ENCODE measurements at regions not wholly inside any gene's neighbourhood (a gene's known extent, or its start where the extent isn't known, plus 50 kb on each side); places are given as distances from the start of the nearest gene placed in this dataset.
"Not testable (repeated sequence)": the region's sequence is repeated elsewhere in the genome, so short reads cannot be mapped to it uniquely, and the experiment has no call there.

DNA sequence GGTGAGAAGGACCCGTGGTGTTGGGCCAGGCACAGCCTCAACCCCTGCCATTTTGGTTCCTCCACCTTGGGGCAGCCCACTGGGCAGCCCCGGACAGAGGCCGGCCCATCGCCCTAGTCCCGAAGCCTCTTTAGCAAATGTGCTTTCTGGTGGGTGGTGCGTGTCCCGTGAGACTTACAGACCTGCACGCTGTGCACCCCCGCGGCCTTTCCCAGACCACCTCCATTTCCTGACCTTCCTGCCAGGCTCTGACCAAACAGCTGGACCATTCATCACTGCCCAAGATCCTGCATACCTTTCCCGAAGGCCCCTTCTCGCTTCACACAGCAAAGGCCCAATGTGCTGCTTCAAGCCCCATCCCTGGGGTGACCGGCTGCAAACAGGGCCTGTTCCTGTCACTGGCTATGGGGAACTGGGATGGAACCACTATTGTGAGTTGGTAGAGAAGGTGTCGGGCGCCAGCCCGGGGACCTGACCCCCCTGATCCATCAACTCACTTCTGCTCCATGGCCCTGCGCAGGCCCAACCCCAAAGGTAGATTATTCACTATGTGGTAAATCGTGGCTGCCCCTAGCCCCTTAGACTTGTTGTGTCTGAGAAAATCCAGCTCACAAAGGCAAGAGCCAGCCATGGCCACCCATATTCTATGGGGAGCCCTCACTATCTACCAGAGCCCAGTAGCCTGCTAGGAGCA, 341.0 kb downstream of the EIPR1 start:
- DNase-seq (ENCODE audit: low read depth): no peak

- no peak for DNase-seq (ENCODE audit: low read depth)
These were observed 342.1 kb downstream of the EIPR1 start for GRCh38 chr2:3035385-3036050.

- DNase-seq (ENCODE audit: low read depth): no peak
These were observed 342.8 kb downstream of the EIPR1 start for GRCh38 chr2:3034856-3035255.

- no peak for DNase-seq (ENCODE audit: low read depth)
These were observed 343.2 kb downstream of the EIPR1 start for GRCh38 chr2:3034396-3034795.

- no peak for DNase-seq (ENCODE audit: low read depth)
These were observed 344.3 kb downstream of the EIPR1 start for GRCh38 chr2:3033315-3033714.

DNA sequence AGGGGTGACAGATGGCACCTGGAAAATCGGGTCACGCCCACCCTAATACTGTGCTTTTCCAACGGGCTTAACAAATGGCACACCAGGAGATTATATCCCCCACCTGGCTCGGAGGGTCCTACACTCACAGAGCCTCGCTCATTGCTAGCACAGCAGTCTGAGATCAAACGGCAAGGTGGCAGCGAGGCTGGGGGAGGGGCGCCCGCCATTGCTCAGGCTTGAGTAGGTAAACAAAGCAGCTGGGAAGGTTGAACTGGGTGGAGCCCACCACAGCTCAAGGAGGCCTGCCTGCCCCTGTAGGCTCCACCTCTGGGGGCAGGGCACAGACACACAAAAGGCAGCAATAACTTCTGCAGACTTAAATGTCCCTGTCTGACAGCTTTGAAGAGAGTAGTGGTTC, 346.8 kb downstream of the EIPR1 start:
- not testable (repeated sequence) for DNase-seq (ENCODE audit: low read depth)

DNA sequence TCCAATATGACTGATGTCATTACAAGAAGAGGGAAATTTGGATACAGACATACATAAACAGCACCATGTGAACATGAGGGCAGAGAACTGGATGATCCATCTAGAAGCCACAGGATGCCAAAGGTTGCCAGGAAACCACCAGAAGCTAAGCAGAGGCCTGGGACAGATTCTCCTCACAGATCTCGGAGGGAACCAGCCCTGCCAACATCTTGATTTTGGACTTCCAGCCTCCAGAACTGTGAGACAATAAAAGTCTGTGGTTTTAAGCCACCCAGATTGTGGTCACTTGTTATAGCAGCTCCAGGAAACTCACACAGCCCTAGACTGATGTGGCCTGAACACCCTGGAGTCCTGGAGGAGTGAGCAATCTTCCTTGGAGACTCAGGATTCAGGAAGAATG, 351.6 kb downstream of the EIPR1 start:
- no peak for DNase-seq (ENCODE audit: low read depth)

GRCh38 chr2:3025261-3025660, 352.4 kb downstream of the EIPR1 start:
- no peak for DNase-seq (ENCODE audit: low read depth)

GRCh38 chr2:3024401-3024935, 353.1 kb downstream of the EIPR1 start:
- DNase-seq (ENCODE audit: low read depth): no peak

DNA sequence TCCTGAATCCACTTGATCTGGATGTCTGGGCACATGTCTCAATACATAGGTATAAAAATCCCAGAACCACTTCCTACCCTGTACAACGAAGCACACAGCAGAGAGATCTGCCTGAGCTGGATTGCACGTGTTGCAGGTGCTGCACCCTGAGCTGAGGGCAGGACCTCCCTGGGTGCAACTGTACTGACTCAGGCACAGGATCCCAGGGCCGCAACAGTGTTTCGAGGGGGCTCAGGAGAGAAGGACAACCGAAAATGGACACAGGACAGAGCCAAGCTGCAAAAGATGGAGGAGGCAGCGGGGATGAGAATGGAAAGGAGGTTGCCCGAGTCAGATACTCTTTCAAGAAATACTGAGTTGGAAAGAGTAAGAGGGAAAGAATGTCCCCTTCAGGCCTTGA, 354.1 kb downstream of the EIPR1 start:
- no peak for DNase-seq (ENCODE audit: low read depth)

DNA sequence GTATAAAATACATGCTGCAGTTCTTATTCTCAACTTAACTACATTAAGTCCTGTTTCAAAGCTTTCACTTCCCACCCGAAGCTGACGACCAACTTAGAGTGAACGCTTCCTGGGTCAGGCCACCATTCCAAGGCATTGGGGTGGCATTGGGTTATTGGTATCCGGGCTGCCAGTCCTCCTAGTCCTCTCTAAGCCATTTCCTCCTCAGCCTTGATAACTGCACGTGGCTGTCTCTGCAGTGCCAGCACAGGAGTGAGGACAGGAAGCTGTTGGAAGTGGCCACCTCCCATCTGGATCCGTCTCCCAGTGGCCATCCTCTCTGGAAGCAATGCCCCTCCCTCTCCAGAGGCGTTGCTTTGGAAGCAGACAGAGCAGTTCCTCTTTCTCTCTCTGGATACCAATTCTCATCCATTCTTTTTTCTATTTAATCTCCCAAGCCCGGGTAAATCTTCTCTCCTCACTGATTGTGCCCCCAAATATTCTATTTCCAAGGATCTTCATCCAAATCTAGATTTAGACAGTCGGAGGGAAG, 354.7 kb downstream of the EIPR1 start:
- DNase-seq (ENCODE audit: low read depth): no peak

- no peak for DNase-seq (ENCODE audit: low read depth)
These were observed 355.9 kb downstream of the EIPR1 start for GRCh38 chr2:3021720-3022119.

DNA sequence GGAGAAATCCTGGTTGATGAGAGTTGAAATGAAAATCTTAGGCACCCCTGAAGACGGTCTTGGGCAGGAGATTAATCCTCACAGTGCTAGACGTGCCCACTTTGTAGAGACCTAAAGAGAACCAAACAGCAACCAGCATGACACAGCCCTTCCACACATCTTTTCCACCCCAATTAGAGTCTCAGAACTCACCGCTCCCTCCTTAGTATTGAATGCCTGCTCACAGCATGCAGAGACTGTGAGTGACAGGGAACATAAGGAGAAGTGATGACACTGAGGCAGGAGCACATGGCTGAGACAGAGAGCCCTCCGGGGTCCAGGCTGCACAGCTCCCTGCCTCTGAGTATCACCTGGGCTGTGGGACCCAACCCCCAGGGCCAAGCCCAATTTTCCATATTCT, 367.6 kb downstream of the EIPR1 start:
- no peak for DNase-seq (ENCODE audit: low read depth)

DNA sequence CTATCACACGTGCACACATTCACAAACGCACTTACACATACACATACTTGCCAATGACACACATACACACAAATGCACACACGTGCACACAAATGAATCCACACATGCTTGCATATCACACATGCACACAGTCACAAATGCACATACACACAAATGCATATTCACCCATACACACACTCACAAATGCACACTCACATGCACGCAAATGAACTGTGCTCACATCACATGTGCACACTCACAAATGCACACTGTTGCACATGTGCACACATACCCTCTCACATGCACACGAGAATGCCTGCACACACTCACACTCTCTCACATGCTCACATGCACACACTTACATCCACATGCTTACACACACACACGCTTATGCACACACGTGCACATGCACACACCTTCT, 368.1 kb downstream of the EIPR1 start:
- DNase-seq (ENCODE audit: low read depth): no peak

DNA sequence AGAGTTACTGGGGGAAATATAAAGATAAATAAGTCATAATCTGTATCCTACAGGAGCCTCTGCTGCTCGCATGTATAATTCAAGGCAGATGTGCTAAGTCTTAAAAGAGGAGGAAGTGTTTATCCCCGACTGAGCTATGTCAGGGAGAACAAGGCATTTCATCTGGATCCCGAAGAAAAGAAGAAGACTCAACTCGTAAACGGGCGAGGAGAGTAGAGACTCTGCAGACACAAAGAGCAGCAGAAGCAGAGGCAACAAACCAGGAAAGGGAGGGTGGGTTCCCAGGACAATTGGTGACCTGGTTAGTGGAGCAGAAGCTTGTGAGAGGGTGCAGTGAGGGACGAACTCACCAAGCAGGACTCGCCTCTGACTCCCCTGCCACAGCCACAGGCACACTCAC, 368.6 kb downstream of the EIPR1 start:
- DNase-seq (ENCODE audit: low read depth): no peak

- DNase-seq (ENCODE audit: low read depth): no peak
These were observed 369.1 kb downstream of the EIPR1 start for GRCh38 chr2:3008561-3008960.

DNA sequence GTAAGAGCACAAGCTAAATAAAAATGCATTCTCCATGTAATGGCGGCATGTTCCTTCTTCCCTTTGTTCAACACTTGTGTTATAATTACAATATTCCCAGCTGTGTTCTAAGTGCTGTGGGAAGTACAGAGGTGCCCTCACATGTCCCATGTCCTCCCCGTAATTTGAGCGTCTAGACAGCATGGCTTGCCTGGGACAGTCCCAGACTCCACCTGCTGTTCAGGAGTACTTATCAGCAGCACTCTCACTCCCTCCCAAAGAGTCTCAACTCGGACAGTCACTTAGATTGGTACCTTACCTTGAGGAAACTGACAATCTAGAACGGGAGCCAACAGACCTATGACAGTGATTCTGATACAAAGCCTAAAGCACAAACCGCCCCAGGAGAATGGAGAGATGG, 370.5 kb downstream of the EIPR1 start:
- DNase-seq (ENCODE audit: low read depth): no peak

GRCh38 chr2:3005859-3006501, 371.6 kb downstream of the EIPR1 start:
- no peak for DNase-seq (ENCODE audit: low read depth)

DNA sequence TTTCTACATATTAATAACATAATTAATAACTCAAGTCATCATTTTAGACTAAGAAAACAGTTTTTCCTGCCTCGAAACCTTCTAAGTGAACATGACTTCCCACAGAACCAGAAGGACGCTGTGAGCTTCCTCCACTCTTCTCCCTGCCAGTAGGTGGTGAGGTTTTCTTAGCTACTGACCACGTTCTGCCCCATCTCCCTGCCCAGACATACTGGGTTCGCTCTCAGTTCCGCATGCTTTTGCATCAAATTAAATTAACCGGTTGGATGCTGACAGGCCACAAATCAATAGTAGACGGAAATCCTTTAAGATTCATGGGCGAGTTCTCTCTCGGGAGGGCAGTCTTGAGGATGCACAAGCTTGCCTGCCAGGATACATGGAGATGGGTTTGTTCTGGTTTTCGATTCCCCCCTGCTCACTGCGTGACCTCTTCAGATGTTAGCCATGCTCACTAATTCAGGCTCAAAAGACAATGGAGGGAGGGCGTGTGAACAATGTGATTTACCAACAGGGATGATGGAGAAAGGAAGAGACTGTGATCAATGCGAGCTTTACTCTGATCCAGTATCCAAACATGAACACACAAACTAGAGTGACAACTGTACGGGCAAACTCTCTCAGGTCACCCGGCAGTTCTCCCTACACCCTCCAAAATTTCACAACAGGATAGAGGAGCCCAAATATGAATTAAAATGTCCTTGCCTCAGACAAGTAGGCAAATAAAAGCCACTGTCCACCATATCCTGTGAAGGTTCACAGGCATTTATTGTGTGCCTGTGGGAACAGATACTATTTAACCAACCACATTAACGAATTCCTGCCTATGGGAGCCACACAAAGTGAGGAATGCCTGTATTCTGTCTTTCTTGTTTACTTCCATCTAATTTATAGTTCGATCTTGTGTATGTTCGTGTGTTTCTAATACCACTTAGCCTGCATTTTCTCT, 375.7 kb downstream of the EIPR1 start:
- DNase-seq (ENCODE audit: low read depth): peak; percentile 10

DNA sequence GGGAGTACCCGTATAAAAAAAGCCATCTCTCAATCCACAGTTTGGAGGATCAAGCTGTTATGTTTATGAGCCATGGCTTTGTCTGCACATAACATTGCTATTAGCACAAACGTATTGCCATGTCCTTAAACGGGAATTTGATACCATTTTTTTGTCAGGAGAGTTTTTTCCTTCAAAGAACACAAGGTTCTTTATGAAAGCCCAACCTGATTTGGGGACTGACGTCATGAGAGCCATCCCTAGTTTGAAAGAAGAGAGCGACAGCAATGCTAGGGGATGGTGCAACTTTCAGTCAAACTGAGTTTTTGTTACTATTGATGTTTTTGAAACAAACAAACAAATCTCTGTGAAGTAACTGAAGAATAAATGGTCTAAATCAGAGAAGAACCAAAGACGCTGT, 376.6 kb downstream of the EIPR1 start:
- DNase-seq (ENCODE audit: low read depth): no peak

- DNase-seq (ENCODE audit: low read depth): no peak
These were observed 377.5 kb downstream of the EIPR1 start for GRCh38 chr2:3000125-3000524.

DNA sequence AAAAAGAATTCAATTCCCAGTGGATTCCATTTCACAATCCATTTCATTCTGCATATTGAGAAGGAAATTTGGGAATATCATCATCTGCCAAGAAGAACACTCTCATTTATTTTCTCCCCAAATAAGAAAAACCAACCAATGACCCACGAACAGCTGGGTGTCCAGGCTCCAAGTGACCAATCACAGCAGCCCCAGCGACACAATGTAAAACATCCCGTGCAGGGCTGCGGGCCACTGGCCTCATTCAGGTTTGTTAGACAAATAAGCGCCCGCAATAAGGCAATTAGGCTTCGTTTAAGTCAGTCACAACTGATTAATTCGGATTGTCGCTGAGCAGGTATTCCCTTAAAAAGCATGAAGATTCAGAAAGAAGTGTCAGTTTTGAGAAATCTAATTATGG, 378.6 kb downstream of the EIPR1 start:
- DNase-seq (ENCODE audit: low read depth): no peak
